K562 (cell line): ENCODE measurements at regions not wholly inside any gene's neighbourhood (a gene's known extent, or its start where the extent isn't known, plus 50 kb on each side); places are given as distances from the start of the nearest gene placed in this dataset.

Experiments
- ATF7 ChIP-seq: fragments of 450-650 bp; IDR thresholded peaks from 2 replicates; pipeline ENCODE4 v1.7.1; 2014; ENCODE audit warnings: mild to moderate bottlenecking, moderate library complexity
- BRD9 ChIP-seq: fragments of 450-650 bp; IDR thresholded peaks from 2 replicates; pipeline ENCODE4 v1.6.1; 2018; ENCODE audit warnings: low read depth; ENCODE audit not compliant: partially characterized antibody
- CBFA2T3 ChIP-seq: fragments of 450-650 bp; IDR thresholded peaks from 2 replicates; pipeline ENCODE4 v1.6.1; 2017
- CHD1 ChIP-seq: fragments of 200-600 bp; sonication (generic); IDR thresholded peaks from one replicate; pipeline ENCODE4 v1.6.1; 2012; ENCODE audit warnings: mild to moderate bottlenecking, moderate library complexity, low read length, inconsistent platforms
- EZH2 ChIP-seq: IDR thresholded peaks from 2 replicates; pipeline ENCODE4 v1.6.1; 2012; ENCODE audit warnings: low read depth, mild to moderate bottlenecking, inconsistent platforms, low read length, borderline replicate concordance
- FOXP4 ChIP-seq: sonication (generic); formaldehyde crosslinking; IDR thresholded peaks from 2 replicates; pipeline ENCODE4 v1.8.0; 2022; ENCODE audit warnings: mild to moderate bottlenecking, missing genetic modification reagents, borderline replicate concordance
- GTF3C2 ChIP-seq: IDR thresholded peaks from 3 replicates; pipeline ENCODE4 v1.6.1; 2011; ENCODE audit warnings: borderline replicate concordance, mild to moderate bottlenecking, moderate library complexity; ENCODE audit not compliant: insufficient read length; ENCODE audit errors: extremely low read depth
- HBP1 ChIP-seq: fragments of 450-650 bp; formaldehyde crosslinking; IDR thresholded peaks from 2 replicates; pipeline ENCODE4 v1.4.0; 2022; ENCODE audit warnings: missing genetic modification characterization
- KLF16 ChIP-seq: IDR thresholded peaks from 2 replicates; pipeline ENCODE4 v1.6.1; 2016; ENCODE audit warnings: antibody characterized with exemption
- LCOR ChIP-seq: sonication (generic); formaldehyde crosslinking; IDR thresholded peaks from 2 replicates; pipeline ENCODE4 v1.8.0; 2022; ENCODE audit warnings: mild to moderate bottlenecking, missing genetic modification reagents
- MCM3 ChIP-seq: fragments of 450-650 bp; IDR thresholded peaks from 2 replicates; pipeline ENCODE4 v1.6.1; 2016
- SAP30 ChIP-seq: fragments of 200-600 bp; sonication (generic); IDR thresholded peaks from 2 replicates; pipeline ENCODE4 v1.6.1; 2012; ENCODE audit warnings: borderline replicate concordance, low read depth, mild to moderate bottlenecking, moderate library complexity, low read length, control low read depth, inconsistent platforms; ENCODE audit not compliant: insufficient read depth, poor library complexity, severe bottlenecking
- SRSF1 ChIP-seq: fragments of 200-400 bp; formaldehyde crosslinking; IDR thresholded peaks from 2 replicates; pipeline ENCODE4 v1.6.1; 2017; ENCODE audit warnings: mild to moderate bottlenecking, low read depth, low read length, moderate library complexity
- TEAD2 ChIP-seq: fragments of 450-650 bp; IDR thresholded peaks from 2 replicates; pipeline ENCODE4 v1.6.1; 2016; ENCODE audit warnings: missing genetic modification characterization, control low read depth, missing compliant biosample characterization
- TEAD4 ChIP-seq, 2 experiments: sonication (generic) in 1 of 2; formaldehyde crosslinking in 1 of 2; IDR thresholded peaks; 2 replicates each; pipeline versions ENCODE4 v1.6.1 to v1.8.0; 2012 to 2022; ENCODE audit warnings: borderline replicate concordance in 1 of 2, inconsistent platforms in 1 of 2, low read length in 1 of 2, mild to moderate bottlenecking in 1 of 2, missing genetic modification reagents in 1 of 2
- ZNF23 ChIP-seq: fragments of 250-450 bp; sonication (Bioruptor Pico); IDR thresholded peaks from 2 replicates; pipeline ENCODE4 v1.4.0; 2020; ENCODE audit warnings: mild to moderate bottlenecking
- TF ChIP-seq, protein P1 (sequence below): IDR thresholded peaks from 2 replicates; pipeline ENCODE4 v1.6.1; 2011; ENCODE audit not compliant: insufficient read length; ENCODE audit errors: extremely low read depth
- TF ChIP-seq, protein P2 (sequence below), 3 experiments: fragments of 200-800 bp in 1 of 3; fragments of 250-450 bp in 1 of 3; fragments of 450-650 bp in 1 of 3; sonication (Bioruptor Pico) in 1 of 3; sonication (Bioruptor generic) in 1 of 3; formaldehyde crosslinking in 1 of 3; IDR thresholded peaks; 2 replicates each; pipeline versions ENCODE4 v1.6.1 to v1.8.0; 2016 to 2022; ENCODE audit warnings: mild to moderate bottlenecking in 2 of 3, missing genetic modification characterization in 2 of 3, missing compliant biosample characterization in 1 of 3, moderate library complexity in 1 of 3

- TF ChIP-seq FOXP4 (CRISPR knock-in tag) (no peak), EZH2 (no peak), KLF16 (peak; percentile 88), GTF3C2 (no peak), TEAD2 (tag) (no peak), MCM3 (no peak), BRD9 (peak; percentile 73), SRSF1 (no peak), CHD1 (no peak), HBP1 (CRISPR knock-in tag) (no peak), CBFA2T3 (peak; percentile 95), ZNF23 (no peak), TEAD4 (IDR thresholded peaks at IDR 0.05; ENCODE audit: low read length) (peak; percentile 85), TEAD4 (CRISPR knock-in tag; IDR thresholded peaks at IDR 0.05; ENCODE audit: borderline replicate concordance) (no peak), SAP30 (no peak), ATF7 (no peak), LCOR (CRISPR knock-in tag) (no peak)
- TF ChIP-seq, protein P1, sequence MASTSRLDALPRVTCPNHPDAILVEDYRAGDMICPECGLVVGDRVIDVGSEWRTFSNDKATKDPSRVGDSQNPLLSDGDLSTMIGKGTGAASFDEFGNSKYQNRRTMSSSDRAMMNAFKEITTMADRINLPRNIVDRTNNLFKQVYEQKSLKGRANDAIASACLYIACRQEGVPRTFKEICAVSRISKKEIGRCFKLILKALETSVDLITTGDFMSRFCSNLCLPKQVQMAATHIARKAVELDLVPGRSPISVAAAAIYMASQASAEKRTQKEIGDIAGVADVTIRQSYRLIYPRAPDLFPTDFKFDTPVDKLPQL: no peak
- TF ChIP-seq, protein P2, sequence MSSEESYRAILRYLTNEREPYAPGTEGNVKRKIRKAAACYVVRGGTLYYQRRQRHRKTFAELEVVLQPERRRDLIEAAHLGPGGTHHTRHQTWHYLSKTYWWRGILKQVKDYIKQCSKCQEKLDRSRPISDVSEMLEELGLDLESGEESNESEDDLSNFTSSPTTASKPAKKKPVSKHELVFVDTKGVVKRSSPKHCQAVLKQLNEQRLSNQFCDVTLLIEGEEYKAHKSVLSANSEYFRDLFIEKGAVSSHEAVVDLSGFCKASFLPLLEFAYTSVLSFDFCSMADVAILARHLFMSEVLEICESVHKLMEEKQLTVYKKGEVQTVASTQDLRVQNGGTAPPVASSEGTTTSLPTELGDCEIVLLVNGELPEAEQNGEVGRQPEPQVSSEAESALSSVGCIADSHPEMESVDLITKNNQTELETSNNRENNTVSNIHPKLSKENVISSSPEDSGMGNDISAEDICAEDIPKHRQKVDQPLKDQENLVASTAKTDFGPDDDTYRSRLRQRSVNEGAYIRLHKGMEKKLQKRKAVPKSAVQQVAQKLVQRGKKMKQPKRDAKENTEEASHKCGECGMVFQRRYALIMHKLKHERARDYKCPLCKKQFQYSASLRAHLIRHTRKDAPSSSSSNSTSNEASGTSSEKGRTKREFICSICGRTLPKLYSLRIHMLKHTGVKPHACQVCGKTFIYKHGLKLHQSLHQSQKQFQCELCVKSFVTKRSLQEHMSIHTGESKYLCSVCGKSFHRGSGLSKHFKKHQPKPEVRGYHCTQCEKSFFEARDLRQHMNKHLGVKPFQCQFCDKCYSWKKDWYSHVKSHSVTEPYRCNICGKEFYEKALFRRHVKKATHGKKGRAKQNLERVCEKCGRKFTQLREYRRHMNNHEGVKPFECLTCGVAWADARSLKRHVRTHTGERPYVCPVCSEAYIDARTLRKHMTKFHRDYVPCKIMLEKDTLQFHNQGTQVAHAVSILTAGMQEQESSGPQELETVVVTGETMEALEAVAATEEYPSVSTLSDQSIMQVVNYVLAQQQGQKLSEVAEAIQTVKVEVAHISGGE (CRISPR knock-in tag; IDR thresholded peaks at IDR 0.05): peak in 1 of 3 experiments; percentile 36; a peak in 1 of 6 replicates
Measured at GRCh38 chr12:27852742-27853141, 72.7 kb upstream of the MANSC4 start (continued).
